ENCODE measurements at regions not wholly inside any gene's neighbourhood (a gene's known extent, or its start where the extent isn't known, plus 50 kb on each side); places are given as distances from the start of the nearest gene placed in this dataset.

GRCh38 chr18:68219872-68220271, 495.0 kb downstream of the TMX3 start:
- TF ChIP-seq CTCF (IDR thresholded peaks at IDR 0.05; ENCODE audit: insufficient read depth, low read length, poor library complexity, severe bottlenecking), result no peak
- Histone ChIP-seq H3K36me3 (ENCODE audit: control insufficient read depth, insufficient read depth, low read length) (no peaks in the 10 kb centered on the region), H3K4me3 (replicated peaks; ENCODE audit: low read depth, low read length) (no peak overlapping the region), H3K27me3 (replicated peaks; ENCODE audit: control insufficient read depth, insufficient read depth, low read length) (no peaks in the 10 kb centered on the region)
- DNase-seq (ENCODE audit: extremely low read depth, insufficient read length), result no peak

DNA sequence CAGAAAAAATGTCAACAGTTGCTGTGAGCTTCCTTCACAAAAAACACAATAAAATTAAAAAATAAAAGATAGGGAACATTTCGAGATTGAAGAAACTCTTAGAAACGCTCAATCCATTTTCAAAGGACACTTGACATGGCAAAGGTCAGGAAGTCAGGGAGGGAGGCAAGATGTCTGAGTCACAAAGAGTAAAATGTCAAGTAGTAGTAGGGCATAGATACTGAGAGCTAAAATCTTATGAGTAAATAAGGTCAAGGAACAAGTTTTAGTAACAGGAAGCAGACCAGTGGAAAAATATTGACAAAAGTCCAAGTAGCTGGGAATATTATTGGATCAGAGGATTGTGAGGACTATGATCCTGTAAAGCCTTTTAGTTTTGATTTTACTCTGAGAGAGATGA, 495.6 kb downstream of the TMX3 start:
- DNase-seq (ENCODE audit: extremely low read depth, insufficient read length), result no peak
- no peak for TF ChIP-seq CTCF (IDR thresholded peaks at IDR 0.05; ENCODE audit: insufficient read depth, low read length, poor library complexity, severe bottlenecking)
- no peaks in the 10 kb centered on the region for H3K36me3 ChIP-seq (ENCODE audit: control insufficient read depth, insufficient read depth, low read length)
- H3K27me3 ChIP-seq (replicated peaks; ENCODE audit: control insufficient read depth, insufficient read depth, low read length), result no peaks in the 10 kb centered on the region
- no peak overlapping the region for H3K4me3 ChIP-seq (replicated peaks; ENCODE audit: low read depth, low read length)

DNA sequence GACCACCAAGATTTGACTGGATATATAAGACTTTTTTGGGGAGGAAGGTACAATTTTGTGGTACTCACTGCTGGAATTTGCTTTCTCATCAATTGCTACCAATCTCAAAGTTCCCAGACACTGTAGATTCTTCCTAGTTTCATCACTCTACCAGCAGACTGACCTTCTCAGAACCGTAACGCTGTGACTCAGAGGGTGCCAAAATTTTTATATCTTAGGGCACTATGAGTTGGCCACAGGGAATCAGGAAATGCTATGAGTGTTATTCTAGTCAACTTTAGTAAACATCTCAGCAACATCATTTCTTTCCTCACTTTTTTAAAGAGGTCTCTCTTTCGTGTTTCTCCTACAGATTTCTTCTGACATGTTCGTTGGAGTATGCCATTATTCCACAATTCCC, 499.0 kb downstream of the TMX3 start:
- no peak for DNase-seq (ENCODE audit: extremely low read depth, insufficient read length)
- Histone ChIP-seq H3K36me3 (ENCODE audit: control insufficient read depth, insufficient read depth, low read length) (no peaks in the 10 kb centered on the region), H3K4me3 (replicated peaks; ENCODE audit: low read depth, low read length) (no peak overlapping the region), H3K27me3 (replicated peaks; ENCODE audit: control insufficient read depth, insufficient read depth, low read length) (no peaks in the 10 kb centered on the region)
- TF ChIP-seq CTCF (IDR thresholded peaks at IDR 0.05; ENCODE audit: insufficient read depth, low read length, poor library complexity, severe bottlenecking), result no peak

DNA sequence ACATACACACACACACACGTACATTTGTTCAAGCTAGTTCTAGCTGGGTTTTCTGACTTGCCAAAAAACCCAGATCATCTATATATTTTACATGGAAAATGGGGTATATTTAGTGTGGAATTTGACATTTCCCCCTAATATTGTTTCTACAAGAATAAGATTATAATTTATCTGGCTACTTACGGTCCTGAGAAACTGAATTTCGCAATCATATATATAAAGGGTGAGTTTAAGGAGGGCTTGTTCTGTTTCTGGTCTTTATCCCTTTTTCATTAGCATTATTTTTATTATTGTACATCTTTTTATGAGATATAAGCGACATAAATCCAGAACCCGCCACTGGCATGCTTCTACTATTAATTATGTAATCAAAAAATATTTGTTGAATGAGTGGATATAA, 528.9 kb downstream of the TMX3 start:
- Histone ChIP-seq H3K36me3 (ENCODE audit: control insufficient read depth, insufficient read depth, low read length) (no peaks in the 10 kb centered on the region), H3K4me3 (replicated peaks; ENCODE audit: low read depth, low read length) (no peak overlapping the region), H3K27me3 (replicated peaks; ENCODE audit: control insufficient read depth, insufficient read depth, low read length) (no peaks in the 10 kb centered on the region)
- no peak for DNase-seq (ENCODE audit: extremely low read depth, insufficient read length)
- TF ChIP-seq CTCF (IDR thresholded peaks at IDR 0.05; ENCODE audit: insufficient read depth, low read length, poor library complexity, severe bottlenecking), result no peak

- H3K4me3 ChIP-seq (replicated peaks; ENCODE audit: low read depth, low read length), result no peak overlapping the region
- H3K36me3 ChIP-seq (ENCODE audit: control insufficient read depth, insufficient read depth, low read length), result no peaks in the 10 kb centered on the region
- DNase-seq (ENCODE audit: extremely low read depth, insufficient read length), result no peak
- H3K27me3 ChIP-seq (replicated peaks; ENCODE audit: control insufficient read depth, insufficient read depth, low read length), result no peaks in the 10 kb centered on the region
- TF ChIP-seq CTCF (IDR thresholded peaks at IDR 0.05; ENCODE audit: insufficient read depth, low read length, poor library complexity, severe bottlenecking), result no peak
Measured at GRCh38 chr18:68181956-68182355, 533.0 kb downstream of the TMX3 start.

DNA sequence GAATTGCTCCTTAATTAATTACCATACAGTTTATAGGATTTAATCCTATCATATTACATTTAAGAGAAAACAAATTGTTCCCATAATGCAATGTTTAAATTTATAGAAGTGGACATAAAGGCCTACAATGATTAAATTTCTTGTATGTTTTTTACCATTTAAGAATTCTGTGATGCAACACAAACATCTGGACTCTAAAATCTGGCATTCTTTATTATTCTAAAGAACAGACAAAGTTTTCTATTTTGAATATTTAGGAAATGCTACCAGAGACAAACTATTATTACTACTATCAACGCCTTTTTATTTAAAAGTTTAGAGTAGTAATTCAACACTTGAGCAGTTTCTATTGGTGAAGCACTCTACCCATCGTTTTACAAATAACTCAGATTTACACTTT, 535.1 kb downstream of the TMX3 start:
- TF ChIP-seq CTCF (IDR thresholded peaks at IDR 0.05; ENCODE audit: insufficient read depth, low read length, poor library complexity, severe bottlenecking), result no peak
- no peak overlapping the region for H3K4me3 ChIP-seq (replicated peaks; ENCODE audit: low read depth, low read length)
- DNase-seq (ENCODE audit: extremely low read depth, insufficient read length), result no peak
- no peaks in the 10 kb centered on the region for H3K36me3 ChIP-seq (ENCODE audit: control insufficient read depth, insufficient read depth, low read length)
- no peaks in the 10 kb centered on the region for H3K27me3 ChIP-seq (replicated peaks; ENCODE audit: control insufficient read depth, insufficient read depth, low read length)

Measured in GM06990 (cell line).